ENCODE measurements at regions not wholly inside any gene's neighbourhood (a gene's known extent, or its start where the extent isn't known, plus 50 kb on each side); places are given as distances from the start of the nearest gene placed in this dataset.

GRCh38 chr5:169408731-169409130 is 107.8 kb upstream of the SLIT3 start:
- H4K91ac ChIP-seq (ENCODE audit: low read depth, low read length, poor library complexity) = no peak overlapping the region
- H3K23ac ChIP-seq (ENCODE audit: low read depth, low read length, poor library complexity) = no peak overlapping the region
- no peak overlapping the region for H3K4me3 ChIP-seq (ENCODE audit: low read length in 2 of 2)
- no peaks in the 10 kb centered on the region for H3K9me3 ChIP-seq (replicated peaks in 1 of 2; ENCODE audit: control insufficient read depth in 2 of 2, insufficient read depth in 1 of 2, low read depth in 1 of 2, low read length in 2 of 2)
- no peaks in the 10 kb centered on the region for H3K4me1 ChIP-seq (ENCODE audit: control insufficient read depth in 2 of 2, insufficient read depth in 1 of 2, low read depth in 1 of 2, low read length in 2 of 2)
- no peak overlapping the region for H2BK120ac ChIP-seq (ENCODE audit: low read depth, low read length)
- no peak overlapping the region for H3K14ac ChIP-seq (ENCODE audit: low read length)
- no peak overlapping the region for H4K8ac ChIP-seq (ENCODE audit: low read depth, low read length)
- no peak overlapping the region for H3K4ac ChIP-seq (ENCODE audit: low read length)
- no peak overlapping the region for H3K27ac ChIP-seq (replicated peaks; ENCODE audit: low read length)
- no peak for DNase-seq (ENCODE audit: low spot score)
- H3K4me2 ChIP-seq (ENCODE audit: insufficient read depth, low read length, poor library complexity, severe bottlenecking) = no peak overlapping the region
- no CpG with 5 or more reads among the region's 1 CpG for WGBS, 2 donors (ENCODE audit: extremely low coverage in 2 of 2, insufficient read length in 2 of 2, insufficient replicate concordance in 1 of 2)
- no peaks in the 10 kb centered on the region for H3K36me3 ChIP-seq (replicated peaks in 1 of 2; ENCODE audit: control insufficient read depth in 2 of 2, insufficient read depth in 2 of 2, low read length in 2 of 2)
- no peak overlapping the region for H2AFZ ChIP-seq (ENCODE audit: low read length)
- no peaks in the 10 kb centered on the region for H3K27me3 ChIP-seq (ENCODE audit: control insufficient read depth in 3 of 3, insufficient read depth in 3 of 3, low read depth in 1 of 3, low read length in 3 of 3)
- H2BK12ac ChIP-seq (ENCODE audit: low read length) = no peak overlapping the region
- no peak overlapping the region for H3K9ac ChIP-seq (ENCODE audit: low read depth, low read length, poor library complexity)
- H3K18ac ChIP-seq (ENCODE audit: low read length) = no peak overlapping the region
- no peak overlapping the region for H2AK5ac ChIP-seq (ENCODE audit: low read depth, low read length)
- no peak overlapping the region for H2BK15ac ChIP-seq (ENCODE audit: low read length)
- no peaks in the 10 kb centered on the region for H3K79me1 ChIP-seq (ENCODE audit: low read depth, low read length)
- no peak overlapping the region for H2BK5ac ChIP-seq (ENCODE audit: low read length)

- H2BK120ac ChIP-seq (ENCODE audit: low read depth, low read length) = no peak overlapping the region
- no peak for DNase-seq (ENCODE audit: low spot score)
- H3K4me3 ChIP-seq (ENCODE audit: low read length in 2 of 2) = no peak overlapping the region
Observed at GRCh38 chr5:169408171-169408570, 107.2 kb upstream of the SLIT3 start.

GRCh38 chr5:169404223-169404622 is 103.3 kb upstream of the SLIT3 start:
- no peak overlapping the region for H4K91ac ChIP-seq (ENCODE audit: low read depth, low read length, poor library complexity)
- H2BK5ac ChIP-seq (ENCODE audit: low read length) = no peak overlapping the region
- no peaks in the 10 kb centered on the region for H3K4me1 ChIP-seq (ENCODE audit: control insufficient read depth in 2 of 2, insufficient read depth in 1 of 2, low read depth in 1 of 2, low read length in 2 of 2)
- H3K27me3 ChIP-seq (ENCODE audit: control insufficient read depth in 3 of 3, insufficient read depth in 3 of 3, low read depth in 1 of 3, low read length in 3 of 3) = no peaks in the 10 kb centered on the region
- H3K18ac ChIP-seq (ENCODE audit: low read length) = no peak overlapping the region
- H2BK15ac ChIP-seq (ENCODE audit: low read length) = no peak overlapping the region
- no peaks in the 10 kb centered on the region for H3K9me3 ChIP-seq (replicated peaks in 1 of 2; ENCODE audit: control insufficient read depth in 2 of 2, insufficient read depth in 1 of 2, low read depth in 1 of 2, low read length in 2 of 2)
- no peaks in the 10 kb centered on the region for H3K36me3 ChIP-seq (replicated peaks in 1 of 2; ENCODE audit: control insufficient read depth in 2 of 2, insufficient read depth in 2 of 2, low read length in 2 of 2)
- H2AFZ ChIP-seq (ENCODE audit: low read length) = no peak overlapping the region
- H2BK120ac ChIP-seq (ENCODE audit: low read depth, low read length) = no peak overlapping the region
- no peak overlapping the region for H3K27ac ChIP-seq (replicated peaks; ENCODE audit: low read length)
- no peak overlapping the region for H2BK12ac ChIP-seq (ENCODE audit: low read length)
- no peak overlapping the region for H2AK5ac ChIP-seq (ENCODE audit: low read depth, low read length)
- no peak overlapping the region for H3K4me3 ChIP-seq (ENCODE audit: low read length in 2 of 2)
- no peaks in the 10 kb centered on the region for H3K79me1 ChIP-seq (ENCODE audit: low read depth, low read length)
- no peak overlapping the region for H3K9ac ChIP-seq (ENCODE audit: low read depth, low read length, poor library complexity)
- H3K4me2 ChIP-seq (ENCODE audit: insufficient read depth, low read length, poor library complexity, severe bottlenecking) = no peak overlapping the region
- H4K8ac ChIP-seq (ENCODE audit: low read depth, low read length) = no peak overlapping the region
- H3K23ac ChIP-seq (ENCODE audit: low read depth, low read length, poor library complexity) = no peak overlapping the region
- DNase-seq (ENCODE audit: low spot score) = no peak
- H3K4ac ChIP-seq (ENCODE audit: low read length) = no peak overlapping the region
- no CpG with 5 or more reads among the region's 3 CpGs for WGBS, 2 donors (ENCODE audit: extremely low coverage in 2 of 2, insufficient read length in 2 of 2, insufficient replicate concordance in 1 of 2)
- no peak overlapping the region for H3K14ac ChIP-seq (ENCODE audit: low read length)

More at GRCh38 chr5:169408171-169408570, 107.2 kb upstream of the SLIT3 start:
- no peak overlapping the region for H4K91ac ChIP-seq (ENCODE audit: low read depth, low read length, poor library complexity)
- H3K23ac ChIP-seq (ENCODE audit: low read depth, low read length, poor library complexity) = no peak overlapping the region
- no peak overlapping the region for H2AK5ac ChIP-seq (ENCODE audit: low read depth, low read length)
- H3K79me1 ChIP-seq (ENCODE audit: low read depth, low read length) = no peaks in the 10 kb centered on the region
- H3K27ac ChIP-seq (replicated peaks; ENCODE audit: low read length) = no peak overlapping the region
- no peak overlapping the region for H3K9ac ChIP-seq (ENCODE audit: low read depth, low read length, poor library complexity)
- H3K4me2 ChIP-seq (ENCODE audit: insufficient read depth, low read length, poor library complexity, severe bottlenecking) = no peak overlapping the region
- no peak overlapping the region for H3K18ac ChIP-seq (ENCODE audit: low read length)
- no peak overlapping the region for H2BK12ac ChIP-seq (ENCODE audit: low read length)
- H3K36me3 ChIP-seq (replicated peaks in 1 of 2; ENCODE audit: control insufficient read depth in 2 of 2, insufficient read depth in 2 of 2, low read length in 2 of 2) = no peaks in the 10 kb centered on the region
- H3K9me3 ChIP-seq (replicated peaks in 1 of 2; ENCODE audit: control insufficient read depth in 2 of 2, insufficient read depth in 1 of 2, low read depth in 1 of 2, low read length in 2 of 2) = no peaks in the 10 kb centered on the region
- H4K8ac ChIP-seq (ENCODE audit: low read depth, low read length) = no peak overlapping the region
- H3K4me1 ChIP-seq (ENCODE audit: control insufficient read depth in 2 of 2, insufficient read depth in 1 of 2, low read depth in 1 of 2, low read length in 2 of 2) = no peaks in the 10 kb centered on the region
- H3K4ac ChIP-seq (ENCODE audit: low read length) = no peak overlapping the region
- no peak overlapping the region for H2BK5ac ChIP-seq (ENCODE audit: low read length)
- no peaks in the 10 kb centered on the region for H3K27me3 ChIP-seq (ENCODE audit: control insufficient read depth in 3 of 3, insufficient read depth in 3 of 3, low read depth in 1 of 3, low read length in 3 of 3)
- no peak overlapping the region for H2BK15ac ChIP-seq (ENCODE audit: low read length)
- WGBS, 2 donors (ENCODE audit: extremely low coverage in 2 of 2, insufficient read length in 2 of 2, insufficient replicate concordance in 1 of 2) = no CpG with 5 or more reads among the region's 4 CpGs
- no peak overlapping the region for H3K14ac ChIP-seq (ENCODE audit: low read length)
- no peak overlapping the region for H2AFZ ChIP-seq (ENCODE audit: low read length)

- Histone ChIP-seq H2BK5ac (ENCODE audit: low read length) (no peak overlapping the region), H3K4ac (ENCODE audit: low read length) (no peak overlapping the region), H2BK12ac (ENCODE audit: low read length) (no peak overlapping the region), H3K27me3 (ENCODE audit: control insufficient read depth in 3 of 3, insufficient read depth in 3 of 3, low read depth in 1 of 3, low read length in 3 of 3) (no peaks in the 10 kb centered on the region), H2AFZ (ENCODE audit: low read length) (no peak overlapping the region), H3K36me3 (replicated peaks in 1 of 2; ENCODE audit: control insufficient read depth in 2 of 2, insufficient read depth in 2 of 2, low read length in 2 of 2) (no peaks in the 10 kb centered on the region), H4K8ac (ENCODE audit: low read depth, low read length) (no peak overlapping the region), H3K18ac (ENCODE audit: low read length) (no peak overlapping the region), H3K23ac (ENCODE audit: low read depth, low read length, poor library complexity) (no peak overlapping the region), H3K4me2 (ENCODE audit: insufficient read depth, low read length, poor library complexity, severe bottlenecking) (no peak overlapping the region), H3K9me3 (replicated peaks in 1 of 2; ENCODE audit: control insufficient read depth in 2 of 2, insufficient read depth in 1 of 2, low read depth in 1 of 2, low read length in 2 of 2) (no peaks in the 10 kb centered on the region), H3K4me1 (ENCODE audit: control insufficient read depth in 2 of 2, insufficient read depth in 1 of 2, low read depth in 1 of 2, low read length in 2 of 2) (no peaks in the 10 kb centered on the region), H3K27ac (replicated peaks; ENCODE audit: low read length) (no peak overlapping the region), H3K14ac (ENCODE audit: low read length) (no peak overlapping the region), H2BK120ac (ENCODE audit: low read depth, low read length) (no peak overlapping the region), H2AK5ac (ENCODE audit: low read depth, low read length) (no peak overlapping the region), H2BK15ac (ENCODE audit: low read length) (no peak overlapping the region), H3K79me1 (ENCODE audit: low read depth, low read length) (no peaks in the 10 kb centered on the region), H3K4me3 (ENCODE audit: low read length in 2 of 2) (no peak overlapping the region), H4K91ac (ENCODE audit: low read depth, low read length, poor library complexity) (no peak overlapping the region), H3K9ac (ENCODE audit: low read depth, low read length, poor library complexity) (no peak overlapping the region)
- DNase-seq (ENCODE audit: low spot score) = no peak
- WGBS, 2 donors (ENCODE audit: extremely low coverage in 2 of 2, insufficient read length in 2 of 2, insufficient replicate concordance in 1 of 2) = no CpG with 5 or more reads among the region's 1 CpG
Observed at GRCh38 chr5:169398515-169398914, 97.6 kb upstream of the SLIT3 start.

All from neuronal stem cell (in vitro differentiated cells).